Esophagus muscularis mucosa (tissue), 4 donors: ENCODE measurements at regions not wholly inside any gene's neighbourhood (a gene's known extent, or its start where the extent isn't known, plus 50 kb on each side); places are given as distances from the start of the nearest gene placed in this dataset.

Experiments used
- DNase-seq: peaks from one replicate; pipeline ENCODE4 v3.0.0-alpha.2; 2017; ENCODE audit errors: extremely low spot score
- H3K27ac ChIP-seq, 4 donors: fragments of 200-600 bp; sonication (generic); replicated peaks in 1 of 4; 1 replicate in 3 of 4; 2 replicates in 1 of 4; pipeline ENCODE4 v1.5.1; 2016 to 2019; ENCODE audit warnings: mild to moderate bottlenecking in 1 of 4
- H3K27me3 ChIP-seq, 4 donors: fragments of 200-600 bp; sonication (generic); one replicate each; pipeline versions ENCODE4 v1.5.1 to v1.6.0; 2016 to 2019
- H3K36me3 ChIP-seq, 4 donors: fragments of 200-600 bp; sonication (generic); one replicate each; pipeline ENCODE4 v1.5.1; 2016 to 2019
- H3K4me1 ChIP-seq, 4 donors: fragments of 200-600 bp; sonication (generic); one replicate each; pipeline ENCODE4 v1.5.1; 2016 to 2019
- H3K4me3 ChIP-seq, 4 donors: fragments of 200-600 bp; sonication (generic); 1 replicate in 2 of 4; 2 replicates in 2 of 4; pipeline ENCODE4 v1.5.1; 2016 to 2019; ENCODE audit warnings: mild to moderate bottlenecking in 4 of 4, moderate library complexity in 1 of 4
- H3K9me3 ChIP-seq, 4 donors: fragments of 200-600 bp; sonication (generic); 1 replicate in 3 of 4; 2 replicates in 1 of 4; pipeline ENCODE4 v1.5.1; 2016 to 2019
- CTCF ChIP-seq, 3 experiments: fragments of 200-600 bp in 2 of 3; fragments of 450-650 bp in 1 of 3; sonication (generic) in 2 of 3; IDR thresholded peaks; one replicate each; pipeline ENCODE4 v1.5.1; 2017 to 2019; ENCODE audit warnings: antibody characterized with exemption in 3 of 3, mild to moderate bottlenecking in 2 of 3, moderate library complexity in 1 of 3
- EP300 ChIP-seq: sonication (generic); formaldehyde crosslinking; IDR thresholded peaks from one replicate; pipeline ENCODE4 v1.6.1; 2017; ENCODE audit warnings: antibody characterized with exemption
- POLR2A ChIP-seq: fragments of 450-650 bp; IDR thresholded peaks from one replicate; pipeline ENCODE4 v1.6.1; 2017; ENCODE audit warnings: antibody characterized with exemption, moderate library complexity, mild to moderate bottlenecking, low read depth
- POLR2AphosphoS5 ChIP-seq, 2 donors: sonication (generic); formaldehyde crosslinking; IDR thresholded peaks; one replicate each; pipeline ENCODE4 v1.6.1; 2017; ENCODE audit warnings: antibody characterized with exemption in 2 of 2
- WGBS: methylation state at CpG from one replicate; pipeline ENCODE4 v1.1.5; 2018; 5-methylcytosine and 5-hydroxymethylcytosine counted together
- intact Hi-C: fragments of 100-400 bp; cut with DNase I; formaldehyde crosslinking; loops from one replicate; pipeline ENCODE4 v1.15.1; 2023

- no peak for TF ChIP-seq CTCF (IDR thresholded peaks at IDR 0.05)
- TF ChIP-seq POLR2AphosphoS5 (IDR thresholded peaks at IDR 0.05), result no peak
- TF ChIP-seq EP300, result no peak
- no peak for TF ChIP-seq POLR2A
- intact Hi-C loops, result no loop called here
Observed at GRCh38 chr9:7402334-7403027, 397.1 kb downstream of the DMAC1 start.

GRCh38 chr9:7401116-7401515 is 398.5 kb downstream of the DMAC1 start:
- H3K27ac ChIP-seq, result no peak overlapping the region
- intact Hi-C loops, result no loop called here
- TF ChIP-seq CTCF (IDR thresholded peaks at IDR 0.05) (no peak), POLR2A (no peak), EP300 (no peak), POLR2AphosphoS5 (IDR thresholded peaks at IDR 0.05) (no peak)
- 92% methylated on average over 2 of the region's 2 CpGs for WGBS
- no peak overlapping the region for H3K4me3 ChIP-seq
- no peaks in the 10 kb centered on the region for H3K36me3 ChIP-seq
- no peak for DNase-seq
- H3K4me1 ChIP-seq, result peaks cover 0 to 2% (median 0%) of the 10 kb centered on the region in 4 donors
- no peaks in the 10 kb centered on the region for H3K9me3 ChIP-seq
- no peaks in the 10 kb centered on the region for H3K27me3 ChIP-seq

More at GRCh38 chr9:7402334-7403027, 397.1 kb downstream of the DMAC1 start:
- H3K27ac ChIP-seq, result no peak overlapping the region
- H3K36me3 ChIP-seq, result no peaks in the 10 kb centered on the region
- H3K9me3 ChIP-seq, result no peaks in the 10 kb centered on the region
- no peak for DNase-seq
- no peaks in the 10 kb centered on the region for H3K27me3 ChIP-seq
- 58% methylated on average over 2 of the region's 2 CpGs for WGBS
- no peak overlapping the region for H3K4me3 ChIP-seq
- peaks cover 0 to 2% (median 0%) of the 10 kb centered on the region in 4 donors for H3K4me1 ChIP-seq

GRCh38 chr9:7394002-7394774 is 405.4 kb downstream of the DMAC1 start:
- DNase-seq, result no peak
- H3K4me3 ChIP-seq, result no peak overlapping the region
- WGBS, result 81% methylated on average over 8 of the region's 8 CpGs
- no peak overlapping the region for H3K27ac ChIP-seq
- H3K27me3 ChIP-seq, result no peaks in the 10 kb centered on the region
- H3K36me3 ChIP-seq, result no peaks in the 10 kb centered on the region
- no peaks in the 10 kb centered on the region for H3K9me3 ChIP-seq
- intact Hi-C loops, result no loop called here
- H3K4me1 ChIP-seq, result no peaks in the 10 kb centered on the region
- TF ChIP-seq EP300 (no peak), POLR2AphosphoS5 (IDR thresholded peaks at IDR 0.05) (no peak), CTCF (IDR thresholded peaks at IDR 0.05) (no peak), POLR2A (no peak)

GRCh38 chr9:7392148-7392547 is 407.4 kb downstream of the DMAC1 start:
- H3K9me3 ChIP-seq, result no peaks in the 10 kb centered on the region
- H3K4me3 ChIP-seq, result no peak overlapping the region
- DNase-seq, result no peak
- H3K27me3 ChIP-seq, result no peaks in the 10 kb centered on the region
- H3K36me3 ChIP-seq, result no peaks in the 10 kb centered on the region
- intact Hi-C loops, result no loop called here
- no peak overlapping the region for H3K27ac ChIP-seq
- TF ChIP-seq EP300 (no peak), CTCF (IDR thresholded peaks at IDR 0.05) (no peak), POLR2A (no peak), POLR2AphosphoS5 (IDR thresholded peaks at IDR 0.05) (no peak)
- 80% methylated on average over 3 of the region's 3 CpGs for WGBS
- no peaks in the 10 kb centered on the region for H3K4me1 ChIP-seq
